Uterus (tissue), 2 donors: ENCODE measurements at regions not wholly inside any gene's neighbourhood (a gene's known extent, or its start where the extent isn't known, plus 50 kb on each side); places are given as distances from the start of the nearest gene placed in this dataset.

ENCODE experiments used
- CTCF ChIP-seq, 4 experiments: fragments of 200-600 bp in 2 of 4; fragments of 450-650 bp in 2 of 4; sonication (generic) in 2 of 4; IDR thresholded peaks; one replicate each; pipeline ENCODE4 v1.5.1; 2016 to 2019; ENCODE audit warnings: antibody characterized with exemption in 4 of 4, mild to moderate bottlenecking in 2 of 4, moderate library complexity in 1 of 4
- POLR2A ChIP-seq, 2 donors: fragments of 450-650 bp; IDR thresholded peaks; one replicate each; pipeline ENCODE4 v1.6.1; 2016; ENCODE audit warnings: antibody characterized with exemption in 2 of 2, mild to moderate bottlenecking in 1 of 2, moderate library complexity in 1 of 2

- TF ChIP-seq CTCF (IDR thresholded peaks at IDR 0.05) (no peak), POLR2A (IDR thresholded peaks at IDR 0.05) (no peak)
Observed at GRCh38 chr14:99067927-99068326, 204.1 kb downstream of the BCL11B start.
